Gastroesophageal sphincter (tissue), 4 donors: ENCODE measurements at regions not wholly inside any gene's neighbourhood (a gene's known extent, or its start where the extent isn't known, plus 50 kb on each side); places are given as distances from the start of the nearest gene placed in this dataset.

Experiments
- ATAC-seq: fragments of 150-250 bp; one replicate; pipeline ENCODE4 v1.9.1; 2016; ENCODE audit warnings: mild to moderate bottlenecking, moderate library complexity
- H3K27ac ChIP-seq, 4 donors: fragments of 200-600 bp; sonication (generic) in 3 of 4; 1 replicate in 3 of 4; 2 replicates in 1 of 4; pipeline ENCODE4 v1.5.1; 2016 to 2019
- H3K27me3 ChIP-seq: fragments of 200-600 bp; sonication (generic); one replicate; pipeline ENCODE4 v1.5.1; 2019
- H3K36me3 ChIP-seq, 2 donors: fragments of 200-600 bp; sonication (generic); one replicate each; pipeline ENCODE4 v1.5.1; 2019; ENCODE audit warnings: control low read depth in 1 of 2
- H3K4me1 ChIP-seq, 3 donors: fragments of 200-600 bp; sonication (generic); 1 replicate in 2 of 3; 2 replicates in 1 of 3; pipeline ENCODE4 v1.5.1; 2016 to 2019; ENCODE audit warnings: control low read depth in 2 of 3
- H3K4me3 ChIP-seq, 2 donors: fragments of 200-600 bp; sonication (generic); one replicate each; pipeline ENCODE4 v1.5.1; 2019; ENCODE audit warnings: mild to moderate bottlenecking in 1 of 2, moderate library complexity in 1 of 2
- H3K9me3 ChIP-seq, 3 donors: fragments of 200-600 bp; sonication (generic); one replicate each; pipeline ENCODE4 v1.5.1; 2017 to 2019; ENCODE audit warnings: control low read depth in 2 of 3
- EP300 ChIP-seq: sonication (generic); formaldehyde crosslinking; IDR thresholded peaks from one replicate; pipeline ENCODE4 v1.6.1; 2017; ENCODE audit warnings: antibody characterized with exemption, mild to moderate bottlenecking
- POLR2A ChIP-seq, 2 donors: fragments of 450-650 bp; IDR thresholded peaks; one replicate each; pipeline ENCODE4 v1.6.1; 2017; ENCODE audit warnings: antibody characterized with exemption in 2 of 2, mild to moderate bottlenecking in 2 of 2, moderate library complexity in 1 of 2
- POLR2AphosphoS5 ChIP-seq: sonication (generic); formaldehyde crosslinking; IDR thresholded peaks from one replicate; pipeline ENCODE4 v1.6.1; 2017; ENCODE audit warnings: antibody characterized with exemption
- WGBS, 2 donors: methylation state at CpG; one replicate each; pipeline ENCODE4 v1.1.5; 2018; ENCODE audit warnings: low coverage in 1 of 2; 5-methylcytosine and 5-hydroxymethylcytosine counted together
- TF ChIP-seq, protein P1 (sequence below), 4 experiments: fragments of 200-600 bp in 2 of 4; fragments of 450-650 bp in 2 of 4; sonication (generic) in 1 of 4; IDR thresholded peaks; one replicate each; pipeline ENCODE4 v1.5.1; 2017 to 2019; ENCODE audit warnings: antibody characterized with exemption in 4 of 4, mild to moderate bottlenecking in 2 of 4, moderate library complexity in 2 of 4

DNA sequence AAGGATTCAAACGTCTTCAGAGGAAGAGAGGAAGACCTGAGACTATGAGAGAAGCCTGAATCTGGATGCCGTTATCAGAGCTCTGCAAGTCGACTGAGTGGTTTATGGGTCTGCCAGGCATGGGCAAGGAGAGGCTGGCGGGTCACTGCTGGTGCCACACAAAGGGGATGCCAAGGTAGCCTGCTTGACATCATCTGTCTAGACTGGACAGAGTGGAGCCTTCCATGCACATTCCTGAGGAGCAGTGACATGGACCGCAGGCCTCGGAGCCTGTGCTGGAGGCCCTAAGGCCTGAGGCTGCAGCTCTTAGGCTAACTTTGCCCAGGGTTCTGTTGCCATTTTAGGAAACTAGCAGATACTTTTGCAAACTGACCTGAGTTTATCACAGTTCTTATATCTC, 127.4 kb downstream of the WT1 start:
- H3K27me3 ChIP-seq, result peaks cover 6% of the 10 kb centered on the region
- H3K36me3 ChIP-seq, result no peaks in the 10 kb centered on the region
- no peak for ATAC-seq
- WGBS, 2 donors, result 64 to 100% methylated on average over 2 of the region's 6 CpGs
- H3K9me3 ChIP-seq, result no peaks in the 10 kb centered on the region
- H3K27ac ChIP-seq, result no peak overlapping the region
- no peak overlapping the region for H3K4me3 ChIP-seq
- H3K4me1 ChIP-seq, result no peaks in the 10 kb centered on the region
- no peak for TF ChIP-seq EP300
- no peak for TF ChIP-seq POLR2A (IDR thresholded peaks at IDR 0.05)
- TF ChIP-seq POLR2AphosphoS5, result no peak
- TF ChIP-seq, protein P1, sequence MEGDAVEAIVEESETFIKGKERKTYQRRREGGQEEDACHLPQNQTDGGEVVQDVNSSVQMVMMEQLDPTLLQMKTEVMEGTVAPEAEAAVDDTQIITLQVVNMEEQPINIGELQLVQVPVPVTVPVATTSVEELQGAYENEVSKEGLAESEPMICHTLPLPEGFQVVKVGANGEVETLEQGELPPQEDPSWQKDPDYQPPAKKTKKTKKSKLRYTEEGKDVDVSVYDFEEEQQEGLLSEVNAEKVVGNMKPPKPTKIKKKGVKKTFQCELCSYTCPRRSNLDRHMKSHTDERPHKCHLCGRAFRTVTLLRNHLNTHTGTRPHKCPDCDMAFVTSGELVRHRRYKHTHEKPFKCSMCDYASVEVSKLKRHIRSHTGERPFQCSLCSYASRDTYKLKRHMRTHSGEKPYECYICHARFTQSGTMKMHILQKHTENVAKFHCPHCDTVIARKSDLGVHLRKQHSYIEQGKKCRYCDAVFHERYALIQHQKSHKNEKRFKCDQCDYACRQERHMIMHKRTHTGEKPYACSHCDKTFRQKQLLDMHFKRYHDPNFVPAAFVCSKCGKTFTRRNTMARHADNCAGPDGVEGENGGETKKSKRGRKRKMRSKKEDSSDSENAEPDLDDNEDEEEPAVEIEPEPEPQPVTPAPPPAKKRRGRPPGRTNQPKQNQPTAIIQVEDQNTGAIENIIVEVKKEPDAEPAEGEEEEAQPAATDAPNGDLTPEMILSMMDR (IDR thresholded peaks at IDR 0.05), result no peak

DNA sequence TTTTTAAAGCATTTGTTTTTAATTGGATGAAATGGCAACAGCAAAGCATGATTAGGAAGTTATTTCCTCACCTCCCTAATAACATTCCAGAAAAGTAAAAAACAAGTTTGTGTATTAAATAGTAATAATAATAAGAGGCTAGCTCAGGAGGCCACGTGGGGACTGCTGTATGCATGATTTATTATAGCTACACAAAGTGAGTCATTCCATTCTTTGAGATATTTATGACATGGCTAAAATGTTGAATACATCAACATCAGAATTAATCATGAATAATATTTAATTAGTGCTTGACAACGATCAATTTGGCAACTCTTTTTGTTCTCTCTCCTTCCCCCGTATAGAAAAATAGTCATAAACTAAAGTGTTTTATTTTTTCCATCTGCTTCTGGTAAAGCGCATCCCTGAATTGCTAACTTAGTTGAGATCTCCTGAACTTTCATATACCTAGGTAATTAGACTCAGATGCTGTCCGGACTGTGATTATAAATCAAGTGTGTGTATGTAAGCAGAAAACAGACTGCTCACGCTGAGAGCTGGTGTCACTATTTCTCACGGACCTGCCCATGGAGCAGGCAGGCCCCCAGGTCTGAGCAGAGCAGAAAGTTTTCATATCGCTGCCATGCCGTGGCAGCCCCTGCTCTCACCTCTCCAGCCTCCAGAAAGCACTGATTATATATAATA, 125.7 kb downstream of the WT1 start:
- Histone ChIP-seq H3K4me3 (no peak overlapping the region), H3K27me3 (peaks cover 14% of the 10 kb centered on the region), H3K9me3 (no peaks in the 10 kb centered on the region), H3K27ac (no peak overlapping the region), H3K4me1 (no peaks in the 10 kb centered on the region), H3K36me3 (no peaks in the 10 kb centered on the region)
- ATAC-seq, result no peak
- 36 to 43% methylated on average over 9 of the region's 9 CpGs for WGBS, 2 donors
- TF ChIP-seq, protein P1 (IDR thresholded peaks at IDR 0.05), result no peak
- TF ChIP-seq EP300 (no peak), POLR2A (IDR thresholded peaks at IDR 0.05) (no peak), POLR2AphosphoS5 (no peak)

DNA sequence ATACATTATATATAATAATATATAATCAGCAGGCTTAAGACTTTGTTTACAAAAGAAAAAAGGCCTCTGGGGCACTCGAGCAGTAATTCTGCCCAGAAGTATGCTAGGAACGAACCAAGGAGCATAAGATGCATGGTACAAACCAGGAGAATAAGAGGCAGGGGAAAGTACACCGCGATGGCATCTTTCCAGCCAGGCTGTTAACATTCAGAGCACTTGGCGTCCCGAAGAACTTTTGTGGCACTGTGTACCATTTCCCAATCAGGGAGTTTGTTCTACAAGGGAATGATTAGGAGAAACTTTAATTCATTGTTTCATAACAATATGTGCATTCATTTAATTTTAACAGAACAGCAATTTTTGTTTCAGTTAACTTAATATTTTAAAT, 125.1 kb downstream of the WT1 start:
- ATAC-seq, result no peak
- H3K27ac ChIP-seq, result no peak overlapping the region
- H3K9me3 ChIP-seq, result no peaks in the 10 kb centered on the region
- H3K4me1 ChIP-seq, result no peaks in the 10 kb centered on the region
- peaks cover 14% of the 10 kb centered on the region for H3K27me3 ChIP-seq
- 47 to 73% methylated on average over 6 of the region's 6 CpGs for WGBS, 2 donors
- no peaks in the 10 kb centered on the region for H3K36me3 ChIP-seq
- TF ChIP-seq, protein P1 (IDR thresholded peaks at IDR 0.05), result no peak
- TF ChIP-seq POLR2A (IDR thresholded peaks at IDR 0.05) (no peak), POLR2AphosphoS5 (no peak), EP300 (no peak)
- H3K4me3 ChIP-seq, result no peak overlapping the region

DNA sequence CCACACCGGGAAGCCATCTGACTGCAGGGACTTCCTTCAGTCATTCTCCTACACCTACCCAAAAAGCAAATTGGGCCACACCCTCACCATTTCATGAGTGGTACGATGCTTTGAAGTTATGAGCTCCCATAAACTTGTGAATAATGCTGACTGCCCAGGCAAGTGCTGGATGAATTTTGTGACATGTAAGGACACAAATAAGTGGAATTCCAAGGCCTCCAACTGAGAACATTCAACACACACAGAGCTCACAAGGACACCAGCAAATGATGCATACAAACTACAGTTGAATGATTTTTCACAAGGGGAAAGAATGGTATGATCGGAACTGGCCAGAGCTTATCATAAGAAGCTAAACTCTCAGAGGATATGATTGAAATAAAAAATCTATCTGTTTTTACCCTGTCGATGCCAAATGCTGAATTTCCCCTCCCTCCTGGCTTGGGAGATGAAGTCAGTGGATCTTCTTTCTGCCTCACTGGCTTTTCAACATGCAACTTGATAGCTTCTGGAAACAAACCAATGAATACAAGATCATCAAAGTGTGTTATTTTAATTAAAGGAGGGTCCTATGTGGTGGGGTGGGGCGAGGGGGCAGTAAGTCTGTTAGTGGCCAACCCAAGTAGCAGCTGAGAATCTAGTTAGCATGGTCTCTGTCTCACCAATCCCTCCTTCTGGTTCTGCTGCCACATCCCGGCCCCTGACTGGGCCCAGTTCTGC, 123.8 kb downstream of the WT1 start:
- Histone ChIP-seq H3K27ac (no peak overlapping the region), H3K4me1 (no peaks in the 10 kb centered on the region), H3K27me3 (peaks cover 14% of the 10 kb centered on the region), H3K4me3 (no peak overlapping the region), H3K9me3 (no peaks in the 10 kb centered on the region), H3K36me3 (no peaks in the 10 kb centered on the region)
- 77 to 81% methylated on average over 5 to 6 of the region's 6 CpGs for WGBS, 2 donors
- no peak for ATAC-seq
- no peak for TF ChIP-seq POLR2A (IDR thresholded peaks at IDR 0.05)
- TF ChIP-seq POLR2AphosphoS5, result no peak
- TF ChIP-seq, protein P1 (IDR thresholded peaks at IDR 0.05), result no peak
- TF ChIP-seq EP300, result no peak
